ENCODE measurements at regions not wholly inside any gene's neighbourhood (a gene's known extent, or its start where the extent isn't known, plus 50 kb on each side); places are given as distances from the start of the nearest gene placed in this dataset.

DNA sequence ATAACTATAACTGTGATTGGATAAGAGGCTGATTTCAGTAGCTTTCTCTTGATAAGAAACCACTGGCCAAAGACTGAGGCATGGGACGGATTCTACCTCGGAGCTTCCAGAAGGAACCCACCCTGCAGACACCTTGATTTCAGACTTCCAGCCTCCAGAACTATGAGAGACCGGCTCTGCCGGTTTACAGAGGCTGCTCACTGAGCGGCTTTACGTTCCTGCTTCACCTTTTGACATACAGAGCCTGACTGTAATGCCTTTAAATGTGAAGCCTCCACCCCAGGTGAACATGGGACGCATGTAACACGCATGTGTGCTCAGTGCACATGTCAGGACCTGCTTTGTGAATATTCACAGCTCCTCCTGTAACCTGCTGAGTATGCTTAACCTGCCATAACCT, 361.5 kb downstream of the CTTN start:
- Mint-ChIP-seq H3K27ac (no peak overlapping the region), H3K9me3 (peaks cover 0 to 15% (median 6%) of the 10 kb centered on the region in 11 donors), H3K4me3 (no peak overlapping the region), H3K4me1 (no peaks in the 10 kb centered on the region), H3K36me3 (peaks cover 0 to 6% (median 0%) of the 10 kb centered on the region in 5 donors), H3K27me3 (peaks cover 0 to 34% (median 4%) of the 10 kb centered on the region in 5 donors)
- Histone ChIP-seq H3K4me3 (ENCODE audit: low read length) (no peak overlapping the region), H3K9me3 (ENCODE audit: control insufficient read depth in 2 of 3, low read length in 3 of 3) (peaks cover 0 to 10% (median 0%) of the 10 kb centered on the region in 3 experiments), H3K4me1 (ENCODE audit: control insufficient read depth in 2 of 2, insufficient read depth in 2 of 2, low read length in 2 of 2) (no peaks in the 10 kb centered on the region), H3K27ac (ENCODE audit: low read depth, low read length) (no peak overlapping the region), H3K27me3 (ENCODE audit: control insufficient read depth in 2 of 2, insufficient read depth in 2 of 2, low read length in 2 of 2) (no peaks in the 10 kb centered on the region), H3K36me3 (ENCODE audit: control insufficient read depth in 2 of 3, insufficient read depth in 3 of 3, low read length in 3 of 3) (no peaks in the 10 kb centered on the region)
- ATAC-seq: no peak
- ChIA-PET CTCF (no interaction called here), POLR2A (no interaction called here)
- intact Hi-C loops (cut with micrococcal nuclease): loop anchor here in 1 of 2 donors (5.0 kb wide), 1 partner anchor 1073 kb away; no protein-coding TSS in a partner anchor
- DNase-seq: no peak

DNA sequence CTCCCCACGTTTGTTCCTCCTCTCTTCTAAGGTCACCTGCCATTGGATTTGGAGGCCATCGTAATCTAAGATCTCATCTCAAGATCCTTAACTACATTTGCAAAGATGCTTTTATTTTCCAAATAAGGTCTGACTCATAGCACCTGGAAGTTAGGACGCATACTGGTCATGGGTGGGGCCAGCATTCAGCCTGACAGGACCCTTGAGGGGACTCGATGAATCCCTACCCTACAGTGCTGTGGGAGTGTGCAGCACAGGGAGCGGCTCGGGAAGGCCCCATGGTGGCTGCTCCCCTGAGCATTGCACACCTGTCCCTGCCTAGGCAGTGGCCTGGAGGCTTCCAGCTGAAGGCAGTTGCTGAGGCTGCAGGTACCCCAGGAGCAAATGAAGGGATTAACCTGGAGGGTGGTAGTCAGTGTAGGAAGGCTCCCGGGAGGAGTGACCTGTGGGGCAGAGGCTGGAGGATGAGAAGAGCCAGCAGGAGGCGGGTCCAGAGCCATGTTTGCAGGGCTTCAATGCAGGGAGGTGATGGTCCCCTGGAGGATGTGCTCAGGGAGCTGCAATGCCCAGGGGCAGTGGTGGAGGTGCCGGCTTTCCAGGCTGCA, 362.2 kb downstream of the CTTN start:
- ChIA-PET CTCF (interaction anchor here (0.7 kb wide), 1 partner anchor 51 kb away, joined by 3 read pairs; no protein-coding TSS in a partner anchor), POLR2A (no interaction called here)
- peaks cover 0 to 15% (median 6%) of the 10 kb centered on the region in 11 donors for H3K9me3 Mint-ChIP-seq
- peaks cover 0 to 6% (median 0%) of the 10 kb centered on the region in 5 donors for H3K36me3 Mint-ChIP-seq
- peaks cover 0 to 34% (median 4%) of the 10 kb centered on the region in 5 donors for H3K27me3 Mint-ChIP-seq
- Histone ChIP-seq H3K36me3 (ENCODE audit: control insufficient read depth in 2 of 3, insufficient read depth in 3 of 3, low read length in 3 of 3) (no peaks in the 10 kb centered on the region), H3K4me1 (ENCODE audit: control insufficient read depth in 2 of 2, insufficient read depth in 2 of 2, low read length in 2 of 2) (no peaks in the 10 kb centered on the region), H3K27me3 (ENCODE audit: control insufficient read depth in 2 of 2, insufficient read depth in 2 of 2, low read length in 2 of 2) (no peaks in the 10 kb centered on the region), H3K9me3 (ENCODE audit: control insufficient read depth in 2 of 3, low read length in 3 of 3) (peaks cover 0 to 10% (median 0%) of the 10 kb centered on the region in 3 experiments), H3K4me3 (ENCODE audit: low read length) (no peak overlapping the region), H3K27ac (ENCODE audit: low read depth, low read length) (no peak overlapping the region)
- intact Hi-C loops (cut with micrococcal nuclease): no loop called here
- no peak for DNase-seq
- ATAC-seq: no peak
- no peak overlapping the region for H3K27ac Mint-ChIP-seq
- no peak overlapping the region for H3K4me3 Mint-ChIP-seq
- H3K4me1 Mint-ChIP-seq: no peaks in the 10 kb centered on the region

DNA sequence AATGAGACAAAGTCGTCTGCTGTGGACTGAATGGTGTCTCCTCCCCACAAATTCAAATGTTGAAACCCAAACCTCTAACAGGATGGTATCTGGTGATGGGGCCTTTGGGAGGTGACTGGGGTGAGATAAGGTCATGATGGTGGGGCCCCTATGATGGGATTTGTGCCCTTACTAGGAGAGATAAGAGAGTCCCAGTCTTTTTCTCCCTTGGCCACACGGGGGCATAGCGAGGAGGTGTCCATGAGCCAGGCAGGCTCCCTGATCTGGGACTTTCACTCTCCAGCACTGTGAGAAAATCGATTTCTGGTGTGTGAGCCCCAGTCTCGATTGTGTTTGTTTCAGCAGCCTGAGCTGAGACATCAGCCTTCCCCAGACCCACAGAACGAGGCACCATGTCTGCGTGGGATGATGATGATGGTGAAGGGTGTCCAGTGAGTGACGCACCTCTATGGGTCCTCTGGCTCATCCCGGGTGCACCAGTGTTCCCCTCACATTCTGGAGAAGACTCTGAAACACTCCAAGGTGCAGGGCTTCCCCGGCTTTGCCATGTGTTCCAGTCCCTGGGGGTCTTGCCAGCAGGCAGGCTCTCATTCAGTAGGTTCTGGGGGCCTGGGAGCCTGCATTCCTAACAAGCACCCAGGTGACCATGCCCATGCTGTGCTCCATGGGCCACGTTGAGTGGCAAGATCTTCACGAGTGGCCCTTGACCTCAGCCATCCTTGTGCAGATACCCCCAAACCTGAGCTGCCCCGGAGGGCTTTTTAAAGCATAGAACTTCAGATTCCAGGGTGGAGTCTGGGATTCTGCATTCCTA, 363.0 kb downstream of the CTTN start:
- no peak for ATAC-seq

DNA sequence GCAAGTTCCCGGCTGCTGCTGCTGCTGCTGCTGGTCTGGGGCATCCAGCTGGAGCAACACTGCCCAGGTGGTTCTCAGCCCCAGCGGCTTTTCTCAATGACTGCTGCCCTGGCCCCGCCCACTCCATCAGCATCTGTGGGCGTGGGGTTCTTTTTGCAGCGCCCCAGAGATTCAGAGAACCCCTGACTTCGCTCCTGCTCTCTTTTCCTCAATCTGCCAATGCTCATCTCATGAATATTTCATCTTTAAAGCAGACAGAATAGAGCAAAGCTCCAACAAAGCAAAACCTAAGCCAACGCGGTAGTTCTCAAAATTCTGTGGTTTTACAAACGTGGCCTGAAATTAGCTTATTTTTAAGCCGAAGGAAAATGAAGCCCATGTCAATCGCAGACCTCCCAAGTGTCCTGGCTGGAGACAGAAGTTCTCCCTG, 363.6 kb downstream of the CTTN start:
- POLR2A ChIA-PET: no interaction called here

More for the DNA sequence above, 363.0 kb downstream of the CTTN start:
- ChIA-PET CTCF (interaction anchor here (0.7 kb wide), 1 partner anchor 52 kb away, joined by 3 read pairs; no protein-coding TSS in a partner anchor), POLR2A (no interaction called here)
- DNase-seq: no peak
- H3K27ac Mint-ChIP-seq: no peak overlapping the region
- no peaks in the 10 kb centered on the region for H3K4me1 Mint-ChIP-seq
- Histone ChIP-seq H3K27ac (ENCODE audit: low read depth, low read length) (no peak overlapping the region), H3K27me3 (ENCODE audit: control insufficient read depth in 2 of 2, insufficient read depth in 2 of 2, low read length in 2 of 2) (no peaks in the 10 kb centered on the region), H3K4me3 (ENCODE audit: low read length) (no peak overlapping the region), H3K9me3 (ENCODE audit: control insufficient read depth in 2 of 3, low read length in 3 of 3) (peaks cover 0 to 10% (median 0%) of the 10 kb centered on the region in 3 experiments), H3K4me1 (ENCODE audit: control insufficient read depth in 2 of 2, insufficient read depth in 2 of 2, low read length in 2 of 2) (no peaks in the 10 kb centered on the region), H3K36me3 (ENCODE audit: control insufficient read depth in 2 of 3, insufficient read depth in 3 of 3, low read length in 3 of 3) (no peaks in the 10 kb centered on the region)
- peaks cover 0 to 15% (median 6%) of the 10 kb centered on the region in 11 donors for H3K9me3 Mint-ChIP-seq
- H3K4me3 Mint-ChIP-seq: no peak overlapping the region
- H3K36me3 Mint-ChIP-seq: peaks cover 0 to 6% (median 0%) of the 10 kb centered on the region in 5 donors
- intact Hi-C loops (cut with micrococcal nuclease): no loop called here
- H3K27me3 Mint-ChIP-seq: peaks cover 0 to 32% (median 4%) of the 10 kb centered on the region in 5 donors

DNA sequence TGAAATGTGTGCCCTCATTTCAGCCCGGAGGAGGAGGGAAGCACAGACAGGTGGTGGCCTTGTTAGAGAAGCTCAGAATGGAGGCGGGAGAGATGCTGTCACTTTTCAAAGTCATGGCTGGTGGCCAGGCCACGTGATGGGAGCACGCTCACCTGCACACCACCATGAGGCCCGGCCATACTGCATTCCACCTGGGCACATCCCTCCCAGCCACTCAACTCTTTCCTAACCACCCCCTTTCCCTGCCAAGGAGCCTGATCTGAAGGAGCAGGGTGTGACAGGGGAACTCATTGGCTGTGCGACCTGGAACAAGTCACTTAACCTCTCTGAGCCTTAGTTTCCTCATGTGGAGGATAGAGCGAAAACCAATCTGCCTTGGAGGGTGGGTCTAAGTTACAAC, 364.5 kb downstream of the CTTN start:
- DNase-seq (no peak), ATAC-seq (no peak)
- Mint-ChIP-seq H3K27me3 (peaks cover 0 to 27% (median 4%) of the 10 kb centered on the region in 5 donors), H3K27ac (no peak overlapping the region), H3K4me3 (no peak overlapping the region), H3K9me3 (peaks cover 0 to 15% (median 6%) of the 10 kb centered on the region in 11 donors), H3K36me3 (peaks cover 0 to 6% (median 0%) of the 10 kb centered on the region in 5 donors), H3K4me1 (no peaks in the 10 kb centered on the region)
- CTCF ChIA-PET: no interaction called here
- Histone ChIP-seq H3K27ac (ENCODE audit: low read depth, low read length) (no peak overlapping the region), H3K4me1 (ENCODE audit: control insufficient read depth in 2 of 2, insufficient read depth in 2 of 2, low read length in 2 of 2) (no peaks in the 10 kb centered on the region), H3K9me3 (ENCODE audit: control insufficient read depth in 2 of 3, low read length in 3 of 3) (peaks cover 0 to 10% (median 0%) of the 10 kb centered on the region in 3 experiments), H3K36me3 (ENCODE audit: control insufficient read depth in 2 of 3, insufficient read depth in 3 of 3, low read length in 3 of 3) (no peaks in the 10 kb centered on the region), H3K27me3 (ENCODE audit: control insufficient read depth in 2 of 2, insufficient read depth in 2 of 2, low read length in 2 of 2) (no peaks in the 10 kb centered on the region), H3K4me3 (ENCODE audit: low read length) (no peak overlapping the region)
- POLR2A ChIA-PET: no interaction called here
- intact Hi-C loops (cut with micrococcal nuclease): no loop called here

More for the DNA sequence above, 363.6 kb downstream of the CTTN start:
- H3K27ac ChIP-seq (ENCODE audit: low read depth, low read length): no peak overlapping the region
- H3K36me3 ChIP-seq (ENCODE audit: control insufficient read depth in 2 of 3, insufficient read depth in 3 of 3, low read length in 3 of 3): no peaks in the 10 kb centered on the region
- Mint-ChIP-seq H3K27me3 (peaks cover 0 to 29% (median 4%) of the 10 kb centered on the region in 5 donors), H3K9me3 (peaks cover 0 to 15% (median 6%) of the 10 kb centered on the region in 11 donors), H3K27ac (peak overlapping the region in 1 of 9 donors; percentile 4), H3K36me3 (peaks cover 0 to 6% (median 0%) of the 10 kb centered on the region in 5 donors), H3K4me1 (no peaks in the 10 kb centered on the region), H3K4me3 (no peak overlapping the region)
- H3K4me1 ChIP-seq (ENCODE audit: control insufficient read depth in 2 of 2, insufficient read depth in 2 of 2, low read length in 2 of 2): no peaks in the 10 kb centered on the region
- intact Hi-C loops (cut with micrococcal nuclease): no loop called here
- no peaks in the 10 kb centered on the region for H3K27me3 ChIP-seq (ENCODE audit: control insufficient read depth in 2 of 2, insufficient read depth in 2 of 2, low read length in 2 of 2)
- no peak for DNase-seq
- no peak overlapping the region for H3K4me3 ChIP-seq (ENCODE audit: low read length)
- ATAC-seq: no peak
- CTCF ChIA-PET: no interaction called here
- peaks cover 0 to 10% (median 0%) of the 10 kb centered on the region in 3 experiments for H3K9me3 ChIP-seq (ENCODE audit: control insufficient read depth in 2 of 3, low read length in 3 of 3)

DNA sequence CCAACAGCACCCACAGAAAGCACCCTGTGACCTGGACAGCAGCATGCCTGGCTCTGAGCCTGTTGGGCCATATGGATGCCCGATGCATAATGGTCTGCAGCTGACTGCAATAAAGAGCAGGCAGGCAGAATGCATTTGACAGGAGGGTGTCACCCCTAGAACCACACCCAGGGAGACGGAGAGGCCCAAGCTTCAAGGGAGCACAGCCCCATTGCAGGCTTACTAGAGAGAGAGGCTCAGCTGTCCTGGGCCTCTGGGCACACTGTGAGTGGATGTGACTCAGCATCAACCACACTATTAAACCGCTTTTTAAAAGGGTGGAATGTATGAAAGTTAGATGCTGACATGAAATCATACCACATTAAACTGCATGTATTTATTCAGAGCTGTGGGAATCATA, 365.3 kb downstream of the CTTN start:
- no peak overlapping the region for H3K27ac ChIP-seq (ENCODE audit: low read depth, low read length)
- peaks cover 0 to 10% (median 0%) of the 10 kb centered on the region in 3 experiments for H3K9me3 ChIP-seq (ENCODE audit: control insufficient read depth in 2 of 3, low read length in 3 of 3)
- H3K9me3 Mint-ChIP-seq: peaks cover 0 to 15% (median 6%) of the 10 kb centered on the region in 11 donors
- ChIA-PET CTCF (no interaction called here), POLR2A (no interaction called here)
- no peaks in the 10 kb centered on the region for H3K4me1 Mint-ChIP-seq
- intact Hi-C loops (cut with micrococcal nuclease): no loop called here
- H3K27ac Mint-ChIP-seq: no peak overlapping the region
- H3K36me3 ChIP-seq (ENCODE audit: control insufficient read depth in 2 of 3, insufficient read depth in 3 of 3, low read length in 3 of 3): no peaks in the 10 kb centered on the region
- no peak overlapping the region for H3K4me3 ChIP-seq (ENCODE audit: low read length)
- H3K27me3 Mint-ChIP-seq: peaks cover 0 to 22% (median 4%) of the 10 kb centered on the region in 5 donors
- DNase-seq (no peak), ATAC-seq (no peak)
- no peaks in the 10 kb centered on the region for H3K27me3 ChIP-seq (ENCODE audit: control insufficient read depth in 2 of 2, insufficient read depth in 2 of 2, low read length in 2 of 2)
- no peaks in the 10 kb centered on the region for H3K4me1 ChIP-seq (ENCODE audit: control insufficient read depth in 2 of 2, insufficient read depth in 2 of 2, low read length in 2 of 2)
- no peak overlapping the region for H3K4me3 Mint-ChIP-seq
- peaks cover 0 to 6% (median 0%) of the 10 kb centered on the region in 5 donors for H3K36me3 Mint-ChIP-seq
